BLaER1 (cell line): ENCODE measurements at regions not wholly inside any gene's neighbourhood (a gene's known extent, or its start where the extent isn't known, plus 50 kb on each side); places are given as distances from the start of the nearest gene placed in this dataset.

ENCODE experiments used
- H3K27ac ChIP-seq: shearing (Covaris generic); formaldehyde crosslinking; 2 replicates; pipeline ENCODE4 v1.8.1; 2022
- H3K27me3 ChIP-seq: shearing (Covaris generic); formaldehyde crosslinking; 2 replicates; pipeline ENCODE4 v1.8.1; 2022
- H3K36me3 ChIP-seq: shearing (Covaris generic); formaldehyde crosslinking; 2 replicates; pipeline ENCODE4 v1.8.1; 2022
- H3K4me1 ChIP-seq: shearing (Covaris generic); formaldehyde crosslinking; 2 replicates; pipeline ENCODE4 v1.8.1; 2022
- H3K4me2 ChIP-seq: shearing (Covaris generic); formaldehyde crosslinking; 2 replicates; pipeline ENCODE4 v1.8.1; 2022
- H3K4me3 ChIP-seq: shearing (Covaris generic); formaldehyde crosslinking; 2 replicates; pipeline ENCODE4 v1.8.1; 2022
- H3K9ac ChIP-seq: shearing (Covaris generic); formaldehyde crosslinking; 2 replicates; pipeline ENCODE4 v1.8.1; 2022
- H3K9me3 ChIP-seq: shearing (Covaris generic); formaldehyde crosslinking; 2 replicates; pipeline ENCODE4 v1.8.1; 2022
- H4K20me1 ChIP-seq: shearing (Covaris generic); formaldehyde crosslinking; 2 replicates; pipeline ENCODE4 v1.8.1; 2022
- Cebpa-rat ChIP-seq: shearing (Covaris generic); IDR thresholded peaks from 2 replicates; pipeline ENCODE4 v1.8.1; 2022

DNA sequence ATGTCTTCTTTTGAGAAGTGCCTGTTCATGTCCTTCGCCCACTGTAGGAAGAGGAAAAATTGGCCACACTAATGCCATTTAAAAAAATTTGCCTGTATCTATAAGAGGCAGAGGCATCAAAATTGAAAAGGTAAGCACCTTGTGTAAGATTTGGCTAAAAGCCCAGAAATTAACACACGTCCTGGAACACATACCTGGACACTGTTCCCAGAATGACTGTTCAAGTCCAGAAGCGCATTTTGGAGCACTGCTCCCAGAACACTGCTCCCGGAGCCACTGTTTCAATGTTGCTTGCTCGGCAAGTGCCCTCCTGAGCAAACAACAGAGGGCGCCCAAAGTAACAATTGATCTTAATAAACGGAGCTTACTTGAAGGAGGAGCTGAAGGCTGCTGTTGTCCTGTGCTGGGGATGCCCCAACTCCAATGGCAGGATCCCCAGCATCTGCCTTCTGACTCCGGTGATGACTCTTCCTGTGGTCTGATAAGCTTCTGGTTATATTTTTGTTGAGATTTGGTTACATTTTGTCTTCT, 1958.6 kb downstream of the C4orf33 start:
- Histone ChIP-seq H4K20me1 (no peaks in the 10 kb centered on the region), H3K4me2 (no peak overlapping the region), H3K9ac (no peak overlapping the region), H3K4me1 (no peaks in the 10 kb centered on the region), H3K27ac (no peak overlapping the region), H3K27me3 (no peaks in the 10 kb centered on the region), H3K9me3 (no peaks in the 10 kb centered on the region), H3K36me3 (no peaks in the 10 kb centered on the region), H3K4me3 (no peak overlapping the region)
- TF ChIP-seq Cebpa-rat, result no peak

DNA sequence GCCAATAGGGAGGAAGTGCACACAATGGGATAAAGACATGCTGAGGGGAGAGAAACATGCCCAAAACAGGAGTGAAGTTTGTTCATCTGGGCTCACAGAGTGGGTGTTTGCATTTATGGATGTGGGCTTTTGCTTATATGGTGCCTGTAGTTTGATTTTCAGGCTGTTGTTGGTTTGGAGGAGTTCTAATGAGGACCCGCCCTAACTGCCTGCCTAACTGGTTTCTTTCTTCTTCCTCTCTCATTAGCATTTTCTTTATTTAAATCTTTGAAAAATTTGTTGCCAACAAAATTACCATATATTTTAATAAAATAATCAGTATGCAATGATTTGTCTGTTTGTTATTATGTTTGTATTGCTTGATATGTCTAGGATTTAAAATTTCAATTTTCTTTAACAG, 1965.8 kb downstream of the C4orf33 start:
- no peak overlapping the region for H3K4me2 ChIP-seq
- no peaks in the 10 kb centered on the region for H4K20me1 ChIP-seq
- no peak overlapping the region for H3K27ac ChIP-seq
- H3K36me3 ChIP-seq, result no peaks in the 10 kb centered on the region
- H3K4me1 ChIP-seq, result no peaks in the 10 kb centered on the region
- H3K9me3 ChIP-seq, result peaks cover 33% of the 10 kb centered on the region
- no peak overlapping the region for H3K4me3 ChIP-seq
- no peak for TF ChIP-seq Cebpa-rat
- H3K27me3 ChIP-seq, result no peaks in the 10 kb centered on the region
- no peak overlapping the region for H3K9ac ChIP-seq

DNA sequence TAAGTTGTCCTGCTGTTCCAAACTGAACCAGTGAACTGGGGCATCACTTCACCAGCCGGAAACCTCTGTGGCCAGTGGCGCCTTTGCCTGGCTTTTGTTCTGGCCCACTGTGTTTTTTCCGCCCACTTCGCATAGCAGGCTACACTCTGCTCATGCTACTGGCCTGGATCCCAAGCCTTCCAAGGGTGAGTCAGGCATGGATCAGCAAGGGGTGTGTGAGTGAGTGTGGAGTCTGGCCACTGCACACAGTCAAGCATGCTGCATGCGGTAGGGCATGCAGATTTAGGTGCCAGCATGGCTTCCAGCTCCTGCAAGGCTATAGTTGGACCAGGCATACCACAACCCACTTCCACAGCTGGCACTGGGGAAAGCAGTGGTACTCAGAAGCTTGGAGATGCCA, 1967.9 kb downstream of the C4orf33 start:
- H3K4me1 ChIP-seq, result no peaks in the 10 kb centered on the region
- peaks cover 33% of the 10 kb centered on the region for H3K9me3 ChIP-seq
- no peaks in the 10 kb centered on the region for H4K20me1 ChIP-seq
- H3K4me2 ChIP-seq, result no peak overlapping the region
- H3K4me3 ChIP-seq, result no peak overlapping the region
- no peak for TF ChIP-seq Cebpa-rat
- no peaks in the 10 kb centered on the region for H3K27me3 ChIP-seq
- no peaks in the 10 kb centered on the region for H3K36me3 ChIP-seq
- H3K9ac ChIP-seq, result no peak overlapping the region
- H3K27ac ChIP-seq, result no peak overlapping the region

DNA sequence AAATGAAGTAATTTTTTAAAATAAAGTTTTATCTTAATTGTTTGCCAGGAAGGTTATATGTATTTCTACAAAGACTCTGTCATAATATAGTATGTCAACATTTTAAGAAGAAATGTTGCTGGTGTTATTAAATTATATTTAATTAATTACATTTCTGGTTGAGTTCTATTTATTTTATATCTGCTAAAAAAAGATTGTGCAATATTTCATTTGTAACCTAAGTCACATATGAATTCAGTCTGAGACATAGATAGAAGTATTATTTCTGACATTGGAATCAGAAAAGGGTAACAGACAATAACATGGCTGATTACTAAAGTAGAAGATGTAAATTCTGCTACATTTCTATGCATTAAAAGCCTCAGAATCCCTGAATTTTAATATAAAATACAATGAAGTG, 1985.1 kb downstream of the C4orf33 start:
- no peaks in the 10 kb centered on the region for H4K20me1 ChIP-seq
- H3K4me3 ChIP-seq, result no peak overlapping the region
- H3K9me3 ChIP-seq, result no peaks in the 10 kb centered on the region
- no peak overlapping the region for H3K27ac ChIP-seq
- H3K4me1 ChIP-seq, result no peaks in the 10 kb centered on the region
- H3K36me3 ChIP-seq, result no peaks in the 10 kb centered on the region
- no peak for TF ChIP-seq Cebpa-rat
- H3K27me3 ChIP-seq, result no peaks in the 10 kb centered on the region
- no peak overlapping the region for H3K4me2 ChIP-seq
- no peak overlapping the region for H3K9ac ChIP-seq

DNA sequence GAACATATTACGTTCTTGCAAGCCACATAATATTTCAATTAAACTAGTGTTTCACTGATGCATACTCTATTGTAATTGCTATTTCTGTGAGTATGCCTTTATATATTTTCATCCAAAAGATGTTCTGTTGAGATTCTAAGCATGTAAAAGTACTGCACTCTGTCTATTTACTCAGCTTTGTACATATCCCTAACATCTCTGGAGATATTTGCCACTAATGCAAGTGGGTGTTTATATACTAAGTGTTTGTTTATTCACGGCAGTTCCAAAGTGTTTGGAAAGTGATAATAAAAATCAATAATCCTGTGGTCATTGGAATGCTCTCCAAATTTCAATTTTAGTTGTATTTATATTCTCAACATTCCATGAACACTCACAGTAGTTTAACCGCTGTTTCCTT, 1989.0 kb downstream of the C4orf33 start:
- TF ChIP-seq Cebpa-rat, result no peak
- Histone ChIP-seq H3K4me1 (no peaks in the 10 kb centered on the region), H3K4me2 (no peak overlapping the region), H3K36me3 (no peaks in the 10 kb centered on the region), H3K4me3 (no peak overlapping the region), H3K27ac (no peak overlapping the region), H3K9me3 (no peaks in the 10 kb centered on the region), H3K27me3 (no peaks in the 10 kb centered on the region), H3K9ac (no peak overlapping the region), H4K20me1 (no peaks in the 10 kb centered on the region)

DNA sequence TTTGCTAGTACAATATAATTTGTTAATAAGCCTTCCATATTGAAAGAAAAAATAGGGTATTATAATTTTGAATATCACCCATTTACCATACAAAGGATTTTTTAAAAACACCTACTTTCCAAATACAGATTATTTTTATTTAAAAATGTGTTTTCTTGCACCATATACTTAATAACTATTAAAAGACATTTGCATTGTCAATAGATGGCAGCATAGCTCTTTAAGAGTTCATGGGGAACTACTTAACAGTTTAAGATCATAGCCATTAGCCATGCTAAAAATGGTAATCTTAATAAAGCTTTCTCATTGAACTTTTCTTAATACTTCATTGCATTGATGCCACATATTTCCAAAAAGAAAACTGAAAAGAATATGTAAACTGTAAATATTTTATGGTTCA, 1995.9 kb downstream of the C4orf33 start:
- Histone ChIP-seq H4K20me1 (no peaks in the 10 kb centered on the region), H3K9me3 (no peaks in the 10 kb centered on the region), H3K27ac (no peak overlapping the region), H3K4me1 (no peaks in the 10 kb centered on the region), H3K27me3 (no peaks in the 10 kb centered on the region), H3K9ac (no peak overlapping the region), H3K4me3 (no peak overlapping the region), H3K36me3 (no peaks in the 10 kb centered on the region), H3K4me2 (no peak overlapping the region)
- no peak for TF ChIP-seq Cebpa-rat

DNA sequence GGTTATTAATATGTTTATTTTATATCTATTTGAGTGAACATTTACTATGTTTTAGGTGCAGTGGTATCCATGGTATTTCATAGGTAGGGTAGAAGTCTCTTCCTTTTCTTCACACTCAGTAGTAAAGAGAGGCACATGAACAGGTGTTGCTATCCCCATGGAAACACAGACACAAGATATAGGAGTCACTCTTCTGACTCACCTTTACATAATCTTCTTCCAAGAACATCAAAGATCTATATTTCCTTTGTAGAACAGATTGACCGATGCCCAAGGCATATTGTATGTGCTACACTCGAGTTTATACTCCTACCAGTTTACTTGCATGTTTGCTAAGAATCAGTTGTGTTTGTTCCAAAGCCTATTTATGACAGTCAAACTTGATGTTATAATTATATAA, 1997.4 kb downstream of the C4orf33 start:
- Histone ChIP-seq H4K20me1 (no peaks in the 10 kb centered on the region), H3K4me1 (no peaks in the 10 kb centered on the region), H3K27ac (no peak overlapping the region), H3K9ac (no peak overlapping the region), H3K36me3 (no peaks in the 10 kb centered on the region), H3K4me3 (no peak overlapping the region), H3K27me3 (no peaks in the 10 kb centered on the region), H3K4me2 (no peak overlapping the region), H3K9me3 (no peaks in the 10 kb centered on the region)
- no peak for TF ChIP-seq Cebpa-rat

DNA sequence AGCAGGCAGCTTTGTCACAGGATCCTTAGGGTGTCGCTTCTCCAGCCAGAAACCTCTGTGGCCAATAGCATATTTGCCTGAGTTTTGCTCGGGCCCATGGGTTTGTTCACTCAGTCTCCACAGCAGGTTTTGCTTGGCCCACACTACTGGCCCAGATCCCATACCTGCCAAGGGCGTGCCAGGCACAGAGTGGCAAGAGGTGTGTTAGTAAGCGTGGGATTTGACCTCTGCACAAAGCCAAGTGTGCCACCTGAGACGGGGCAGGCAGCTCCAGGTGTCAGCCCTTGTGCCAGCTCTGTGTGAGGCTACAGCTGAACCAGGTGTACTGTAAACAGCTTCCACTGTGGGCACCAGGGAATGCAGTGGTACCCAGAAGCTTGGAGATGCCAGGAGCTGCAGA, 2003.0 kb downstream of the C4orf33 start:
- Histone ChIP-seq H3K27me3 (no peaks in the 10 kb centered on the region), H3K9me3 (peaks cover 30% of the 10 kb centered on the region), H3K36me3 (no peaks in the 10 kb centered on the region), H3K9ac (no peak overlapping the region), H3K4me3 (no peak overlapping the region), H4K20me1 (no peaks in the 10 kb centered on the region), H3K4me2 (no peak overlapping the region), H3K27ac (no peak overlapping the region), H3K4me1 (no peaks in the 10 kb centered on the region)
- TF ChIP-seq Cebpa-rat, result no peak

DNA sequence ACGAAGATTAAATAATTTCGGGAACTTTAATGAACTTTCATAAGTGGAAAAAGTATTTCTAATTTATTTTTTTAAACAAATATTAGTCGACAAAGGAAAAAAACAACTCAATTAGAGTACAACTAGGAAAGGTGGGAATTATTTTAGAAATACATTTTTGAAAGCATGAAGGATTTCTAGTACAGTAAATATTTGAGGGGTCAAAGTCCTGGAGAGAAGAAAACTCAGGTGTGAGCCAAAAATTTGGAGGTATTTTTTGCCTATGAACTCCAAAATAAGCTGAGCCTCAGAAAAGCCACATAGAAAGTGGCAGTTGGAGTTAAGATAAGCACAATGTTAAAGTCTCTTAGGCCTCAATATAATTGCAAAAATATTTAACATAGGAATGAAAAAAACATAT, 2017.3 kb downstream of the C4orf33 start:
- Histone ChIP-seq H3K4me1 (no peaks in the 10 kb centered on the region), H3K27me3 (no peaks in the 10 kb centered on the region), H3K27ac (no peak overlapping the region), H4K20me1 (no peaks in the 10 kb centered on the region), H3K9ac (no peak overlapping the region), H3K4me3 (no peak overlapping the region), H3K36me3 (no peaks in the 10 kb centered on the region), H3K4me2 (no peak overlapping the region), H3K9me3 (no peaks in the 10 kb centered on the region)
- no peak for TF ChIP-seq Cebpa-rat

DNA sequence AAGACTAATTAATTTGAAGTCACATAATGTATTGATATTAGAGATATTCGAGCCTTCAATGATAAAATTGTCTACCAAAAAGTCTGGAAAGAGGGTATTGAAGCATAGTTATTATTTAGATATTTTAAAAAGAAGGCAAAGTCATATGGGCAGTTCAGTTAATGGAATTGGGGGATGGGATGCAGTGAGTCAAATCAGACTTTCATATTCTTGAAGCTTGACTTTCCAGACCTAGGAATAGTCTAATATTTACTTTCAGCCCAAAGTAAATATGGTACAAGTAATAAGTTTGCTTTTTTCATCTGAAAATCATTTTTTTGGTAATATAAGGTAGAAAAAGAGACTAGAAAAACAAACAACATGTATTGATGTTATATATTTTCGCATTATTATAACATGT, 2017.8 kb downstream of the C4orf33 start:
- no peaks in the 10 kb centered on the region for H4K20me1 ChIP-seq
- no peak for TF ChIP-seq Cebpa-rat
- no peaks in the 10 kb centered on the region for H3K27me3 ChIP-seq
- H3K9me3 ChIP-seq, result no peaks in the 10 kb centered on the region
- H3K36me3 ChIP-seq, result no peaks in the 10 kb centered on the region
- H3K4me3 ChIP-seq, result no peak overlapping the region
- H3K4me1 ChIP-seq, result peaks cover 3% of the 10 kb centered on the region
- H3K27ac ChIP-seq, result no peak overlapping the region
- H3K9ac ChIP-seq, result no peak overlapping the region
- H3K4me2 ChIP-seq, result no peak overlapping the region

DNA sequence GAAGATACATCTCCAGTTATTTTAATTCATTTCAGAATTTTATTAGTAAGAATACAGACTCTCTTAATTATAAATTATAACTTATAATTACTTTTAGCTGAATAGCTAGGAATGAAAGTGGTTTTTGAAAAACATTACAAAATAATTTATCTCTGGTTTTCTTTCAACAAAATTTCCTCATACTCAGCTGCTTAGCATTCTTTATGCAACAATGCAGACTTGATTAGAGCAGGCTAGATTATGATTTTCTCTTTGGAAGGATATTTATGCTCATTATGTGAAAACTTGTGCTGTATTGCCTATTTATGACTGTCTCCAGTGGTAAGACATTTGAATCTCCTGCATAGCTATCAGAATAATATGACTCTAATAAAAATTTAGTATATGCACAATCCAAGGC, 2023.7 kb downstream of the C4orf33 start:
- no peak for TF ChIP-seq Cebpa-rat
- peaks cover 6% of the 10 kb centered on the region for H3K4me1 ChIP-seq
- H4K20me1 ChIP-seq, result no peaks in the 10 kb centered on the region
- H3K27ac ChIP-seq, result no peak overlapping the region
- H3K4me2 ChIP-seq, result no peak overlapping the region
- no peak overlapping the region for H3K4me3 ChIP-seq
- no peaks in the 10 kb centered on the region for H3K36me3 ChIP-seq
- H3K9ac ChIP-seq, result no peak overlapping the region
- no peaks in the 10 kb centered on the region for H3K27me3 ChIP-seq
- H3K9me3 ChIP-seq, result no peaks in the 10 kb centered on the region
